Spleen (tissue), 11 donors: ENCODE measurements at regions not wholly inside any gene's neighbourhood (a gene's known extent, or its start where the extent isn't known, plus 50 kb on each side); places are given as distances from the start of the nearest gene placed in this dataset.

Experiments used
- DNase-seq: peaks from one replicate; pipeline ENCODE4 v3.0.0-alpha.2; 2020
- H3K27ac ChIP-seq, 8 donors: fragments of 200-600 bp; sonication (generic) in 7 of 8; 1 replicate in 4 of 8; 2 replicates in 4 of 8; pipeline versions ENCODE4 v1.5.0 to v1.8.0; 2016 to 2021; ENCODE audit warnings: inconsistent platforms in 4 of 8, mild to moderate bottlenecking in 4 of 8, moderate library complexity in 1 of 8
- H3K27me3 ChIP-seq, 7 donors: fragments of 200-600 bp; sonication (generic) in 6 of 7; replicated peaks in 1 of 7; 1 replicate in 4 of 7; 2 replicates in 3 of 7; pipeline versions ENCODE4 v1.5.0 to v1.8.0; 2016 to 2021; ENCODE audit warnings: inconsistent platforms in 3 of 7, mild to moderate bottlenecking in 1 of 7
- H3K36me3 ChIP-seq, 6 donors: fragments of 200-600 bp; sonication (generic) in 5 of 6; 1 replicate in 4 of 6; 2 replicates in 2 of 6; pipeline versions ENCODE4 v1.5.0 to v1.8.0; 2016 to 2021; ENCODE audit warnings: inconsistent platforms in 2 of 6
- H3K4me1 ChIP-seq, 6 donors: fragments of 200-600 bp; sonication (generic) in 5 of 6; 1 replicate in 3 of 6; 2 replicates in 3 of 6; pipeline versions ENCODE4 v1.5.0 to v1.8.0; 2016 to 2021; ENCODE audit warnings: inconsistent platforms in 3 of 6
- H3K4me3 ChIP-seq, 8 donors: fragments of 200-600 bp; sonication (generic) in 7 of 8; 1 replicate in 4 of 8; 2 replicates in 4 of 8; pipeline versions ENCODE4 v1.5.0 to v1.8.0; 2016 to 2021; ENCODE audit warnings: inconsistent platforms in 4 of 8, mild to moderate bottlenecking in 4 of 8, moderate library complexity in 2 of 8
- H3K9me3 ChIP-seq, 8 donors: fragments of 200-600 bp; sonication (generic) in 7 of 8; 1 replicate in 4 of 8; 2 replicates in 4 of 8; pipeline versions ENCODE4 v1.5.0 to v1.8.0; 2016 to 2021; ENCODE audit warnings: inconsistent platforms in 4 of 8
- CTCF ChIP-seq, 11 experiments: fragments of 200-600 bp in 7 of 11; fragments of 450-650 bp in 4 of 11; sonication (generic) in 4 of 11; IDR thresholded peaks in 8 of 11; conservative IDR thresholded peaks in 3 of 11; 1 replicate in 7 of 11; 2 replicates in 4 of 11; pipeline versions ENCODE4 v1.4.0 to v1.8.0; 2016 to 2021; ENCODE audit warnings: antibody characterized with exemption in 11 of 11, inconsistent platforms in 4 of 11, mild to moderate bottlenecking in 1 of 11
- POLR2A ChIP-seq, 3 donors: fragments of 450-650 bp; IDR thresholded peaks; one replicate each; pipeline ENCODE4 v1.5.1; 2017; ENCODE audit warnings: antibody characterized with exemption in 3 of 3, mild to moderate bottlenecking in 1 of 3
- POLR2AphosphoS5 ChIP-seq, 3 donors: sonication (generic); formaldehyde crosslinking; IDR thresholded peaks; one replicate each; pipeline ENCODE4 v1.5.1; 2017; ENCODE audit warnings: antibody characterized with exemption in 3 of 3
- WGBS, 5 donors: extraction: QIAGEN DNeasy Blood & Tissue Kit in 3 of 5; methylation state at CpG; one replicate each; pipeline versions ENCODE4 v1.1.5 to v1.1.7; 2013 to 2018; 5-methylcytosine and 5-hydroxymethylcytosine counted together
- intact Hi-C: fragments of 100-400 bp; cut with DNase I; formaldehyde crosslinking; loops from one replicate; pipeline ENCODE4 v1.15.0; 2023; ENCODE audit warnings: low total_unique reads
- donor health status: healthy with polysubstance abuse.
- donor health status: DM: no; HTN: no; CAD: no; lungs with moderate emphysema.
- donor health status: DM: no; HTN: no; CAD: no.
- donor health status: Bipolar disorder and iron deficiency.
- donor health status: healthy.
- donor health status: DM: no; HTN: no; CAD: no.
- donor health status: DM: yes; HTN: yes; CAD: no.

GRCh38 chr7:10696064-10696463 is 277.6 kb upstream of the PHF14 start:
- intact Hi-C loops = no loop called here
- no peaks in the 10 kb centered on the region for H3K4me1 ChIP-seq
- H3K36me3 ChIP-seq = no peaks in the 10 kb centered on the region
- DNase-seq = no peak
- H3K27me3 ChIP-seq = no peaks in the 10 kb centered on the region
- H3K27ac ChIP-seq = no peak overlapping the region
- peaks cover 0 to 16% (median 8%) of the 10 kb centered on the region in 8 donors for H3K9me3 ChIP-seq
- no peak overlapping the region for H3K4me3 ChIP-seq
- TF ChIP-seq CTCF (IDR thresholded peaks at IDR 0.05 in 8 of 11, conservative IDR thresholded peaks at IDR 0.05 in 3 of 11) = no peak
- no peak for TF ChIP-seq POLR2A (IDR thresholded peaks at IDR 0.05)
- no peak for TF ChIP-seq POLR2AphosphoS5 (IDR thresholded peaks at IDR 0.05)
- 85 to 90% (median 86%) methylated on average over 5 of the region's 5 CpGs for WGBS, 5 donors

GRCh38 chr7:10703059-10703458 is 270.6 kb upstream of the PHF14 start:
- DNase-seq = no peak
- no peaks in the 10 kb centered on the region for H3K4me1 ChIP-seq
- H3K9me3 ChIP-seq = peaks cover 0 to 16% (median 12%) of the 10 kb centered on the region in 8 donors
- no peak overlapping the region for H3K27ac ChIP-seq
- no peaks in the 10 kb centered on the region for H3K36me3 ChIP-seq
- TF ChIP-seq POLR2A (IDR thresholded peaks at IDR 0.05) (no peak), CTCF (IDR thresholded peaks at IDR 0.05 in 8 of 11, conservative IDR thresholded peaks at IDR 0.05 in 3 of 11) (no peak), POLR2AphosphoS5 (IDR thresholded peaks at IDR 0.05) (no peak)
- no peaks in the 10 kb centered on the region for H3K27me3 ChIP-seq
- no peak overlapping the region for H3K4me3 ChIP-seq
- intact Hi-C loops = no loop called here
- 63 to 89% (median 85%) methylated on average over 3 of the region's 3 CpGs for WGBS, 5 donors

- H3K27me3 ChIP-seq = no peaks in the 10 kb centered on the region
- peaks cover 0 to 16% (median 12%) of the 10 kb centered on the region in 8 donors for H3K9me3 ChIP-seq
- no peaks in the 10 kb centered on the region for H3K4me1 ChIP-seq
- TF ChIP-seq CTCF (IDR thresholded peaks at IDR 0.05 in 8 of 11, conservative IDR thresholded peaks at IDR 0.05 in 3 of 11) = no peak
- TF ChIP-seq POLR2AphosphoS5 (IDR thresholded peaks at IDR 0.05) = no peak
- TF ChIP-seq POLR2A (IDR thresholded peaks at IDR 0.05) = no peak
- DNase-seq = no peak
- WGBS, 5 donors = 86 to 97% (median 94%) methylated on average over 1 of the region's 1 CpG
- H3K27ac ChIP-seq = no peak overlapping the region
- H3K4me3 ChIP-seq = no peak overlapping the region
- intact Hi-C loops = no loop called here
- H3K36me3 ChIP-seq = no peaks in the 10 kb centered on the region
Measured at GRCh38 chr7:10703981-10704380, 269.7 kb upstream of the PHF14 start.

- peaks cover 0 to 16% (median 8%) of the 10 kb centered on the region in 8 donors for H3K9me3 ChIP-seq
- no peak for DNase-seq
- intact Hi-C loops = no loop called here
- no peak overlapping the region for H3K27ac ChIP-seq
- H3K36me3 ChIP-seq = no peaks in the 10 kb centered on the region
- TF ChIP-seq POLR2AphosphoS5 (IDR thresholded peaks at IDR 0.05) = no peak
- no peak for TF ChIP-seq POLR2A (IDR thresholded peaks at IDR 0.05)
- no peak for TF ChIP-seq CTCF (IDR thresholded peaks at IDR 0.05 in 8 of 11, conservative IDR thresholded peaks at IDR 0.05 in 3 of 11)
- H3K27me3 ChIP-seq = no peaks in the 10 kb centered on the region
- WGBS, 5 donors = 86 to 99% (median 93%) methylated on average over 4 of the region's 4 CpGs
- no peaks in the 10 kb centered on the region for H3K4me1 ChIP-seq
- no peak overlapping the region for H3K4me3 ChIP-seq
Measured at GRCh38 chr7:10704653-10705052, 269.0 kb upstream of the PHF14 start.
